Cerebellar nuclear complex (tissue), 1 donor: ENCODE measurements at regions not wholly inside any gene's neighbourhood (a gene's known extent, or its start where the extent isn't known, plus 50 kb on each side); places are given as distances from the start of the nearest gene placed in this dataset.

Experiments used
- DNase-seq, 2 experiments: peaks; one replicate each; lab custom pipeline; 2025; lab: John Stamatoyannopoulos, UW

- DNase-seq: no peak
These were observed 204.6 kb downstream of the CD83 start for GRCh38 chr6:14321992-14322772.

GRCh38 chr6:14322841-14323240 is 205.3 kb downstream of the CD83 start:
- DNase-seq: no peak

- no peak for DNase-seq
These were observed 209.2 kb downstream of the CD83 start for GRCh38 chr6:14326774-14327173.

- no peak for DNase-seq
These were observed 210.6 kb downstream of the CD83 start for GRCh38 chr6:14328163-14328562.

- DNase-seq: no peak
These were observed 216.2 kb downstream of the CD83 start for GRCh38 chr6:14333556-14334305.

- no peak for DNase-seq
These were observed 217.5 kb downstream of the CD83 start for GRCh38 chr6:14335071-14335470.

GRCh38 chr6:14337152-14337551 is 219.6 kb downstream of the CD83 start:
- DNase-seq: no peak

- DNase-seq: no peak
These were observed 221.6 kb downstream of the CD83 start for GRCh38 chr6:14339172-14339571.

- DNase-seq: no peak
These were observed 222.4 kb downstream of the CD83 start for GRCh38 chr6:14339711-14340584.

- no peak for DNase-seq
These were observed 226.9 kb downstream of the CD83 start for GRCh38 chr6:14344486-14344885.

- no peak for DNase-seq
These were observed 230.8 kb downstream of the CD83 start for GRCh38 chr6:14348389-14348788.

- DNase-seq: no peak
These were observed 231.9 kb downstream of the CD83 start for GRCh38 chr6:14349507-14349906.

GRCh38 chr6:14350210-14350609 is 232.6 kb downstream of the CD83 start:
- no peak for DNase-seq

- DNase-seq: no peak
These were observed 235.7 kb downstream of the CD83 start for GRCh38 chr6:14353281-14353680.

- no peak for DNase-seq
These were observed 236.2 kb downstream of the CD83 start for GRCh38 chr6:14353798-14354197.

GRCh38 chr6:14354919-14355572 is 237.5 kb downstream of the CD83 start:
- no peak for DNase-seq

- no peak for DNase-seq
These were observed 241.9 kb downstream of the CD83 start for GRCh38 chr6:14359438-14359837.

- no peak for DNase-seq
These were observed 243.0 kb downstream of the CD83 start for GRCh38 chr6:14360565-14360964.

- DNase-seq: no peak
These were observed 243.7 kb downstream of the CD83 start for GRCh38 chr6:14361297-14361696.

- no peak for DNase-seq
These were observed 244.5 kb downstream of the CD83 start for GRCh38 chr6:14361956-14362587.

GRCh38 chr6:14364370-14364769 is 246.8 kb downstream of the CD83 start:
- DNase-seq: no peak
